Activated T-cell treated with anti-CD3 and anti-CD28 coated beads, Interleukin-2, amount 50 U/mL, for 4 hours (primary cell): ENCODE measurements at regions not wholly inside any gene's neighbourhood (a gene's known extent, or its start where the extent isn't known, plus 50 kb on each side); places are given as distances from the start of the nearest gene placed in this dataset.

Experiments
- ATAC-seq, 2 donors: fragments of 200-7000 bp; cut with Tn5 transposase; one replicate each; pipeline ENCODE4 v1.10.0; 2021
- DNase-seq: peaks from one replicate; pipeline ENCODE4 v3.0.0-alpha.2; 2020
- H3K27me3 Mint-ChIP-seq: one replicate; pipeline ENCODE4 v1.8.0; 2021; ENCODE audit warnings: low read depth, mixed read lengths
- H3K36me3 Mint-ChIP-seq: one replicate; pipeline ENCODE4 v1.8.0; 2022; ENCODE audit warnings: mixed read lengths; ENCODE audit not compliant: insufficient read depth
- H3K4me1 Mint-ChIP-seq: one replicate; pipeline ENCODE4 v1.8.0; 2021; ENCODE audit warnings: low read depth, mixed read lengths
- H3K4me3 Mint-ChIP-seq: one replicate; pipeline ENCODE4 v1.8.0; 2021; ENCODE audit warnings: mild to moderate bottlenecking, moderate library complexity, mixed read lengths
- H3K9me3 Mint-ChIP-seq: one replicate; pipeline ENCODE4 v1.8.0; 2021; ENCODE audit warnings: mixed read lengths

DNA sequence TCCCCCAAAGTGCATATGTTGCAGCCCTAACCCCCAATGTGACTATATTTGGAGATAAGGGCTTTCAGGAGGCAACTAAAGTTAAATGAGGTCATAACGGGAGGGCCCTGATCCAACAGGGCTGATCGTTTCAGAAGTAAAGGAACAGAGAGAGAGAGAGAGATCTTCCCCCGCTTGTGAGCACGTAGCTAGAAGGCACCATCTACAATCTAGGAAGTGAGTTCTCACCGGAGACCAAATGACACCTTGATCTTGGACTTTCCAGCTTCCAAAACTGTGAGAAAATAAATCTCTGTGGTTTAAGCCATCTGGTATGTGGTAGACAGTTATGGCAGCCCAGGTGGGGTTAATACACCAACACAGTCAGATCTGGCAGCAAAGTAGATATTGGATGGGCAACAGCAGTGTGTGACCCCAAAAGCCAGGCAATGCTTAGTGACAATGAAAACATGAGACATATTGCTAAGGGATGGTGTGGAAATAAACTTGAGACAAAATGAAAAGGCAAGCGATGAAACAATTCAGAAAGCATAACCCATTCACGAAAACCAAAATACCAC is 147.2 kb upstream of the GSC start:
- H3K4me1 Mint-ChIP-seq: no peaks in the 10 kb centered on the region
- ATAC-seq: no peak
- DNase-seq: no peak
- no peaks in the 10 kb centered on the region for H3K9me3 Mint-ChIP-seq
- H3K27me3 Mint-ChIP-seq: peaks cover 8% of the 10 kb centered on the region
- H3K36me3 Mint-ChIP-seq: no peaks in the 10 kb centered on the region
- no peak overlapping the region for H3K4me3 Mint-ChIP-seq

GRCh38 chr14:94914191-94914590 is 144.3 kb upstream of the GSC start:
- DNase-seq: no peak
- Mint-ChIP-seq H3K4me1 (no peaks in the 10 kb centered on the region), H3K4me3 (no peak overlapping the region), H3K9me3 (peaks cover 11% of the 10 kb centered on the region), H3K27me3 (peaks cover 7% of the 10 kb centered on the region), H3K36me3 (no peaks in the 10 kb centered on the region)
- no peak for ATAC-seq

DNA sequence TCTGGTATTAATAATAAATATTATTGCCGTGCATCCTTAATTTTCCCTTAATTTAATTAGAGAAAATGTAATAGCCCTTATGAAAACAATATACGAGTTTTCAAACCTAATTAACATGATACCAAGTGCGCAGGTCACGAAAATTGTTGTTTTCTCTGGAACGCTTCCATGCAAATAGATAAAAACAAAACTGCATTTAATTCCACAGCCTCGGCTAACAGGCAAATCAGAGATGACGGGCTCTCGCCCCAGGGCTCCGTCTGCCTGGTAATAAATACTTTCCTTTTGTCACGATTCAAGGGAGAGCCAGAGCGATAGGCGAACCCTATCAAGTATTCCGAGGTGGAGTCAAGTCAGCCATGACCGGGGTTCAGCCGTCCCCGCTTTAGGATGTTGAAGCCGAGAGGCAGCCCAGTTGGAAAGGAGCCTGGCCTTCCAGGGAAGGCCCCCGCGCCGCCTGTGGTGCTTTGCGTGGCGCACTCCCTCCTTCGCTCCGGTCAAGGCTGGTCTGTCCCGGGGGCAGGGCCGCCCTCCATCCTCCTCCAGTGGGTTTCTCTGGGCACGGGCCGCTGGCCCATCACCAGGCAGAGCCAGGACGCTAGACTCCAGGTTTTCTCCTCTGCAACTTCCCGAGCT is 137.8 kb upstream of the GSC start:
- ATAC-seq (no peak), DNase-seq (no peak)
- Mint-ChIP-seq H3K36me3 (no peaks in the 10 kb centered on the region), H3K27me3 (peaks cover 4% of the 10 kb centered on the region), H3K4me3 (no peak overlapping the region), H3K4me1 (no peaks in the 10 kb centered on the region), H3K9me3 (peaks cover 11% of the 10 kb centered on the region)

DNA sequence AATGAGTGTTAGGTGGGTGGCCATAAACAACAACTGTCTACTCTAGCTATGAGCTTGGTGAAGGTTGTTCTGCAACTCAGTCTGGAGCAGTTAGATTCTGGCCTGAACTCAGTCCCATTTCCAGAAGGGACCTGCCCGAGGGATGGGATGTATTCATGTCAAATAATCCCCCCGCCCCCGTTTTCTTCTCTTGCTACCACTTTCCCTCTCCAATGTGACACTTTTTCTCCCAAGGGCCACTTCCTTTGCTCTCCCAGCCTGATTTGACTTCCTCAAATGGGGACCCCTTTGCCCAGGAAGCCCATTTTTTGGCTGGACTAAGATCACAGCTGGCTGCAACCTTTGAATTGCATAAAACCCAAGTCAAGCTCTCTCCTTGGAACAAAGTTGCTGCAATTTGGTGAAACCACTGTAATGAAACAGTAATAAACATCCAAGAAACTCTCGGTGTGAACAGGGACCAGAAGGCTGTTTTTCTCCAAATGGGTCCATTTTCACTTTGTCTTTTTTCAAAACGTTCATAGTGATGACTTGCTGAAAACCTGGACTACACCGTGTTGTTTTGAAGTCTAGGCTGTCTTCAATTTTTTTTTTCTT is 137.2 kb upstream of the GSC start:
- DNase-seq: no peak
- Mint-ChIP-seq H3K36me3 (no peaks in the 10 kb centered on the region), H3K9me3 (peaks cover 11% of the 10 kb centered on the region), H3K4me3 (no peak overlapping the region), H3K4me1 (no peaks in the 10 kb centered on the region), H3K27me3 (peaks cover 4% of the 10 kb centered on the region)
- ATAC-seq: no peak

DNA sequence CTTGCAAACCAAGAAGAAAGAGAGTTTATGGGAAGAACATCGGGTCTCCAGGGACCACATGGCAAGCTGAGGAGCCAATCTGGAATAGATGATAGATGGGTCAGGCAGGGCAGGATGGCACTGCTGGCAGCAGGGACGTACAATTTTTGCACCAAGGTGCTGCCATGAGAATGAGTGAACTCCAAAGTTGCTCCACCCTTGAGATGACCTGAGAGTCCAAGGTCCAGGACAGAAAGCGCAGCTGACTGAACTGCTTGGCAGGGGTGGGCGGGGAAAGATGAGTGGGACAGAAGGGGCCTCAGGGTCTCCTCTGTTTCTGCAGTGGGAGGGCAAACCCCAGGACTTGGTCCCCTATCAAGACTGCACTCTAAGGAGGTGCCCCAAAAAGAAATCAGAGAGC is 136.7 kb upstream of the GSC start:
- DNase-seq (no peak), ATAC-seq (no peak)
- H3K9me3 Mint-ChIP-seq: peaks cover 11% of the 10 kb centered on the region
- H3K4me1 Mint-ChIP-seq: no peaks in the 10 kb centered on the region
- no peaks in the 10 kb centered on the region for H3K36me3 Mint-ChIP-seq
- H3K4me3 Mint-ChIP-seq: no peak overlapping the region
- H3K27me3 Mint-ChIP-seq: peaks cover 4% of the 10 kb centered on the region

- ATAC-seq (no peak), DNase-seq (no peak)
- Mint-ChIP-seq H3K36me3 (no peaks in the 10 kb centered on the region), H3K4me3 (no peak overlapping the region), H3K9me3 (no peaks in the 10 kb centered on the region), H3K4me1 (no peaks in the 10 kb centered on the region), H3K27me3 (peaks cover 5% of the 10 kb centered on the region)
Observed at GRCh38 chr14:94904636-94905035, 134.7 kb upstream of the GSC start.

DNA sequence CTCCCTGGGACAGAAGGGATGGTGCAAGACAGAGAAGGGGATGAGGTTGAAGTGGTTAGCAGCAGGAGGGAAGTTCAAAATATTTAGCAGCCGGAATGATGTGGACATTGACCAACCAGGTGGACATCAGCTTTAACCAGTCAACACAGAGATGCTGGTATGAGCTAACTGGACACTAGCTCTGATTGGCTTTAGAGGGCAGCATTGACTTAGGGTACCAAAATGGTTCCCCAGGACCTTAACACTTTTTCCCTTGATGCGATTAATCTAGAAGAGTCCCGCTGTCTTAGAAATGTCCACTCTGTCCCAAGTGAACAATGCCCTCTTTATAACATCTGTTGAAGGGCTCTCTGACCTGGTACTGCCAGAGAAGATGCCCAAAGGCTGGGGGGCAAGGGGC is 134.0 kb upstream of the GSC start:
- H3K4me3 Mint-ChIP-seq: no peak overlapping the region
- H3K9me3 Mint-ChIP-seq: no peaks in the 10 kb centered on the region
- H3K27me3 Mint-ChIP-seq: peaks cover 1% of the 10 kb centered on the region
- no peaks in the 10 kb centered on the region for H3K36me3 Mint-ChIP-seq
- DNase-seq: no peak
- no peaks in the 10 kb centered on the region for H3K4me1 Mint-ChIP-seq
- ATAC-seq: no peak

DNA sequence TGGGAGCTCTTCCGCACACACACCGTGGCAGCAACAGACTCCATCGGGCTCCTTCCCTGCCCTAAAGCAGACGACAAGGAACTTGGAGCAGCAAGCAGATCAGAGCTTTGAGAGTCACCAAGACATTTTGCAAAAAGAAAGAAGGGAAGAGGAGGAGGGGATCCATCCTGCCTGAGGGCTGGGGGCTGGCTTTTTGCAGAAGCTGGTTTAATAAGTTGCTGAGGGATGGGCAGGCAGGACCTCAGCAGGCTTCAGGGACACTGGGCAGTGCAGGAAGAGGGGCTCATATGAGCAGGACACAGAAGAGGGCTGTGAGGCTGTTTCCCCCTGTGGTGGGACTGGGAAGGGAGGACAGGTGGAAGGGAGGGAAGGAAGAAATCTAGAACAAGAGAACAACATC is 133.4 kb upstream of the GSC start:
- no peak for ATAC-seq
- Mint-ChIP-seq H3K36me3 (no peaks in the 10 kb centered on the region), H3K4me3 (no peak overlapping the region), H3K9me3 (no peaks in the 10 kb centered on the region), H3K4me1 (no peaks in the 10 kb centered on the region), H3K27me3 (peaks cover 1% of the 10 kb centered on the region)
- DNase-seq: no peak

- DNase-seq (no peak), ATAC-seq (no peak)
- no peak overlapping the region for H3K4me3 Mint-ChIP-seq
- no peaks in the 10 kb centered on the region for H3K9me3 Mint-ChIP-seq
- H3K36me3 Mint-ChIP-seq: no peaks in the 10 kb centered on the region
- H3K4me1 Mint-ChIP-seq: no peaks in the 10 kb centered on the region
- H3K27me3 Mint-ChIP-seq: peaks cover 4% of the 10 kb centered on the region
Observed at GRCh38 chr14:94897561-94897960, 127.6 kb upstream of the GSC start.

GRCh38 chr14:94897082-94897481 is 127.2 kb upstream of the GSC start:
- Mint-ChIP-seq H3K4me1 (no peaks in the 10 kb centered on the region), H3K4me3 (no peak overlapping the region), H3K27me3 (peaks cover 4% of the 10 kb centered on the region), H3K36me3 (no peaks in the 10 kb centered on the region), H3K9me3 (no peaks in the 10 kb centered on the region)
- ATAC-seq (no peak), DNase-seq (no peak)

DNA sequence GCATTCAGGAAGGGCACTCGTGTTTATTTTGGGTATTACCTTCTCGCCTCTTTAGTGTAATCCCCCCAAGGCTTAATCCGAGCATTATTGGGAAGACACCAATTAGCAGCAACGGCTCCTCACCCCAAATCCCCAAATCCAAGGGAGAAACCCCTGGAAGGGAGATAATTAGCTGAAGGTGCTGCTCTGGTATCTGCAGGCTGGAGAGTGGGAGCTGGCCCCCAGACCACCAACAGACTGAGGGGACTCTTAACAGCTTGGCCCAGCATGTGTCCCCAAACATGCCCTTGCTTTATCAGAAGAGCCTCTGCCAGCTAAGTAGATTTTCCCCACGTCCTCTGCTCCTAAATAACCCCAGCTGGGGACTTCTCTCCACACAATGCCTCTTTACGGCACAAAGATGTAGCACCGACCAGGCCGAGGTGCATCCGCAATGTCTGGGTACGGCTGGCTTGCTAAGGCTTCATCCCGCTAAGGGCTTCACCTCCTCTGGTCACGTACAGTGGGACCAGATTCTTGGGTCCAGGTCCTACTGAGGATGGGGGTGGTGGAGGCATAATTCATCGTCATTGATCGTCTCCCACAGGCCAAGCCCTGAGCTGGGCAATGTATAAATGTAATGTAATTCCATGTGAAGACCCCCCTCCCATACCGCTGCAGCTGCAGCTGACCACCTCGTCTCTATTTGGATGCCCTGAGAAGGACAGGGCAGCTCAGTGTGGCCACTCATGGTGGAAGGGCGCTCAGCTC is 123.7 kb upstream of the GSC start:
- no peak for DNase-seq
- H3K9me3 Mint-ChIP-seq: no peaks in the 10 kb centered on the region
- no peaks in the 10 kb centered on the region for H3K4me1 Mint-ChIP-seq
- no peak for ATAC-seq
- H3K4me3 Mint-ChIP-seq: no peak overlapping the region
- no peaks in the 10 kb centered on the region for H3K36me3 Mint-ChIP-seq
- H3K27me3 Mint-ChIP-seq: peaks cover 2% of the 10 kb centered on the region

DNA sequence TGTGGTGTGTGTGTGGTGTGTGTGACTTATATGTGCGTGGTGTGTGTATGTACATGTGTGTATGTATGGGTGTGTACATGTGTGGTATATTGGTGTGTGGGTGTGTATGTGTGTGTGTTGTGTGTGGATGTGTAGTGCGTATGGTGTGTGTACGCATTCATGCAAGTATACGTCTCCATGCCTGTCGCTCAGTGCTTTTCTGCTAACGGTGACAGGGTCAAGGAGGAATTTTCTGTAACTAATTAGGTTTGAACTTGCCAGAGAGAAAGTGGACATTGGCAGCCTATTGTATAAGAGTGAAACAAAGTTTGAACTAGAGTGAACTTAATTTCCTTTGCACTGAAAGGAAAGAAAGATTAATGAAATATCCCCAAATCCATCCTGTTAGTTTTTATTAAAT is 120.9 kb upstream of the GSC start:
- Mint-ChIP-seq H3K9me3 (no peaks in the 10 kb centered on the region), H3K4me1 (no peaks in the 10 kb centered on the region)
- no peak for ATAC-seq

GRCh38 chr14:94889520-94890312 is 119.8 kb upstream of the GSC start:
- DNase-seq (no peak), ATAC-seq (no peak)
- H3K27me3 Mint-ChIP-seq: peaks cover 3% of the 10 kb centered on the region
- H3K36me3 Mint-ChIP-seq: no peaks in the 10 kb centered on the region
- H3K4me3 Mint-ChIP-seq: no peak overlapping the region
- no peaks in the 10 kb centered on the region for H3K4me1 Mint-ChIP-seq
- no peaks in the 10 kb centered on the region for H3K9me3 Mint-ChIP-seq

More for the DNA sequence above, 120.9 kb upstream of the GSC start:
- no peak for DNase-seq
- Mint-ChIP-seq H3K27me3 (peaks cover 3% of the 10 kb centered on the region), H3K4me3 (no peak overlapping the region), H3K36me3 (no peaks in the 10 kb centered on the region)

- no peaks in the 10 kb centered on the region for H3K9me3 Mint-ChIP-seq
- H3K36me3 Mint-ChIP-seq: no peaks in the 10 kb centered on the region
- H3K4me1 Mint-ChIP-seq: no peaks in the 10 kb centered on the region
- DNase-seq (no peak), ATAC-seq (no peak)
- H3K27me3 Mint-ChIP-seq: peaks cover 3% of the 10 kb centered on the region
- no peak overlapping the region for H3K4me3 Mint-ChIP-seq
Observed at GRCh38 chr14:94888121-94888520, 118.2 kb upstream of the GSC start.
